Amniotic epithelial cell (primary cell): ENCODE measurements at regions not wholly inside any gene's neighbourhood (a gene's known extent, or its start where the extent isn't known, plus 50 kb on each side); places are given as distances from the start of the nearest gene placed in this dataset.
"Not testable (repeated sequence)": the region's sequence is repeated elsewhere in the genome, so short reads cannot be mapped to it uniquely, and the experiment has no call there.

Experiments
- DNase-seq: peaks from one replicate; pipeline ENCODE4 v3.0.0-alpha.2; 2010; ENCODE audit warnings: low read depth

DNA sequence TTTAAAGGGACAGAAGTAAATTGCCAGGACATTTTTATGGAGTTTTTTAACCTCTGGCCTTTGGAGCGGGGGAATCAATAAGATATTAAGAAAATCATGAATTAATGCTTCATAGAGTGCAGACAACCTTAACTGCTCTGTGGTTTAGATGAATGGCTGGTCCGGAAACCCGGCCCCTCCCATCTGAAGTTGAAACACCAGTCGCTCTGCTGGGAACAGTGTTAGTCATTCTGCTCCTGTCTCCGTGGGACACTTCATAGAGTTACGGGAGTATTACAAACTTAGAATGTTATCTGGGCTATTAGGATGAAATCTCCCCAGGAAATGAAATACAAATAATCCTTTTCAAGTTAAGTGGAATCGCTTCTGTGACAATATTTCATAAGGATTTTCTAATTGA is 110.1 kb upstream of the IRX2 start:
- no peak for DNase-seq

DNA sequence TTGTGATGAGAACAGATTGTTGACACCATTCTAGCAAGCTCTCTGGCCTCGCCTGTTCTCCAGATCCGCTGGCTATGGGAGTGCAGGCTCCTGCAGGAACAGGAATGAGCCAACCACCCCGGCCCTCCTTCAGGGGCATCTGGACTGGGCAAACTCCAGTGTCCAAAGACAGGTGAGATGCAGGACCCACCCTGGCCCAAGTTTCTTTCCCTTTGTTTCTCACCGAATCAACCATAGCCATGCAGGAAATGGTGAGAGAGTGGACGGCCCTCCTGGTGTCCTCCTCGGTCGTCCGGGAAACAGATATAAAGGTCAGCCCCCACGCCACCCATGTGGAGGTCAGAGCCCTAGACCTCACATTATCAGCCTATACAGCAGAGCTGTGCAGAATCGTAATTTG is 108.6 kb upstream of the IRX2 start:
- DNase-seq, result no peak

DNA sequence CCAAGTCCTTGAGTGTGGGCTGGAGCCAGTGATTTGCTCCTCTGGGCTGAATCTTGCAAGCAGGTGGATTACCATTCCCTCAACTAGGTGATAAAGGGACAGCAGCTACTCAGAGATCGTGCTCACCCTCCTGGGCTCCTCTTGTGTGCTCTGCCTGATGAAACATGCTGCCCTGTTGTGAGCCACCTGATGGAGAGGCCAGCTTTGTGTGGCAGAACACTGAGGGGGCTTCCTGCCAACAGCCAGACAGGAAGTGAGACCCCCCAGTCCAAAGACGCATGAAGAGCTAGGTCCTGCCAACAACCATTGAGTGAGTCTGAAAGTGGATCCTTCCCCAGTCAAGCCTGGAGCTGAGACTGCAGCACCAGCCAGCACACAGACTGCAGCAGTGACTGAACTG is 106.4 kb upstream of the IRX2 start:
- DNase-seq, result no peak

DNA sequence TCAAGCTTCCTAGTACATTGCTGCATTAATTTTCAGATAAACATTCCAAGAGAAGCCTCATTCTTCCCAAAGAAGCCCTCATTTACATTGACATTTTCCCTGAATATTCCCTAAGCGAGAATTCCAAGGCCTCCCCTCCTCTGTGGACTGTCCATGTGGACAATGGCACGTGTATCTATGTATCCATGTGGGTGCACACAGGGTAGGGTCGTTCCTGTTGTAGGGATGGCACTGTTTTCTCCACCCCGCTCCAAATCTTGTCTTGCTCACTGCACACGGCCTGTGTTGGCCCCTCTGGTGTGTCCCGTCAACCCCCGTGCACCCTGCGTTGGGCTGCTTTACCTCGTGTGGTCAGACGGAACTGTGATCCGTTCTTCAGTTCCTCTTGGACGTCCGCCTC is 104.7 kb upstream of the IRX2 start:
- DNase-seq, result no peak

DNA sequence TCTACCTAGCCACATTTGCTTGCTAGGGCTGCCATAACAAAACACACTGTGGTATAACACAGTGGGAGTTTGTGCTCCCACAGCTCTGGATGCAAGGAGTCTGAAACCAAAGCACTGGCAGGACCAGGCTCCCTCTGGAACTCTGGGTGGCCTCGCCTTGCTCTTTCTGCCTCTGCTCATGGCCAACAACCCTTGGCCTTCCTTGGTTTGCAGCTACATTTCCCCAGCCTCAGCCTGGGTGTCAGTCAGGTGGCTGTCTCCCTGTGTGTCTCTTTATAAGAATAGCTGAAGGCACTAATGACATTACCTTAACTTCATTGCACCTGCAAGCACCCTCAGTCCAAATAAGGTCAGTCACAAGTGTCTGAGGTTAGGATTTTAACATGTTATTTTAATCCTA is 101.0 kb upstream of the IRX2 start:
- no peak for DNase-seq

DNA sequence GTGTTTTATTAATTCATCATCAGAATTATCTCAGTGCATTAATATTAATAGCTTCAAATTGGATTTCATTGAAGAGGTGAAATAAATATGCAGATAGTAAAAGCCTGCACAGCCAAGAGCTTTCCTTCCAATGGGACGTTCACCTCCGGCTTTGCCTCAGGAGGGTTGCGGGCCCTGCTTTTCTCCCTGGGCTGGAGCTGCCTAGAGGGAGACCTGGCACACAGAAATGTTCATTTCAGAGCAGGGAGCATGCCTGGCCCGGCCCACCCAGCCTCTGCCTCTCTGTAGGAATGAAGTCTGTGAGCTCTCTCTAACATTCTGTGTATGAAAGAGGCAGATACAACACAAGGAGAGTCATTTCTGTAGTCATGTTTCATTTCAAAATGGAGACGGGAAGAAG is 100.4 kb upstream of the IRX2 start:
- no peak for DNase-seq

DNA sequence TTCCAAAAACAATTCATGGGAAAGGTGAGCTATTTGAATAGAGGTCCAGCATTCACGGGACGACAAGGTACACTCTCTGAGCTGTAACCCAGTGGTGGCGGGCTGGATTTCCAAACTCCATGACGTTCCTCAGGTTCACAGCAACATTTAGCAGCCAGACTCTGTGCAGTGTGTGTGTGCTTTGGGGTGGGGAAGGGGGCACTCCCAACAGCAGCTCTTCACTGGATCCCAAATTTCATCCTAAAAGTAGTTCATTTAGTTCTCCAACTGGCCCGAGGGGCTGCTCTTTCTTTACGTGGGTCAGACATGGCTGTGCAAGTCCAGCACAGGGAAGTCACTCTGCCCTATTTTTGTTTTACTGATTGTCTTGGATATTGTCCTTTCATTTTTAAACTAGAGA is 98.0 kb upstream of the IRX2 start:
- no peak for DNase-seq

DNA sequence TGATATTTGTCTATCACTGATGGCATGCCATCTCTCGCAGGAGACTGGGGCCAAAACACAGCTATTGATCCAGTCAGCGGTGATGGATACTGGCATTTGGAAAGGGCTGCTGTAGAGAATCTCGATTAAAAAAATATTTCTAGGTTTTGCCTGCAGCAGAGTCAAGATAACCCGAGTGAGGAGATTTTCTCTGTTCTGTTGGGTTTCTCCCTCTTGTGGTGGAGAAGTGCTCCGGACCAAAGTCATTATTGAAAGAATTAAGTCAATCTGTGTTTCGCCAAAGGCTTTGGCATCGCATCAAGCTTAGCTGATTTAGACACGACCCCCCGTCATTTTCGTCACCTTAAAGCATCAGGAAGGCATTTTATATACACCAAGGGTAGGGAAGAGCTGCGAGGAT is 97.1 kb upstream of the IRX2 start:
- no peak for DNase-seq

DNA sequence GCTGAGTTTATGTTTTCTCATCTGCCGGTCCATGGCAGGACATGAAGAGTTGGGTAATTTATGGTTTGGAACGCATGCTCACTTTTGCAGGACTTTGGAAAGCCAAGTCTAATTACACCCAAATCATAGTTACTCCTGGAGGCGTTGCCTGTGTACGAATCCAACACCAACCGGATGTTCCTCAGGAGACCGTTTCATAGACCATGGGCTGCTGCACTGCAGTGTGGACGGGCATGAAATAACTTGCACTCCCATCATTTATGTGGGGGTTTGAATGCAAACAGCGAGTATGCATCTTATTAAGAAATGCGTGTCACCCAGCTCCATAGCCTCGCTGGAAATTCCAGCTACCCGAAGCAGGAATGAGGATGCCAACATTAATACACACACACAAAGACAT is 96.1 kb upstream of the IRX2 start:
- no peak for DNase-seq

DNA sequence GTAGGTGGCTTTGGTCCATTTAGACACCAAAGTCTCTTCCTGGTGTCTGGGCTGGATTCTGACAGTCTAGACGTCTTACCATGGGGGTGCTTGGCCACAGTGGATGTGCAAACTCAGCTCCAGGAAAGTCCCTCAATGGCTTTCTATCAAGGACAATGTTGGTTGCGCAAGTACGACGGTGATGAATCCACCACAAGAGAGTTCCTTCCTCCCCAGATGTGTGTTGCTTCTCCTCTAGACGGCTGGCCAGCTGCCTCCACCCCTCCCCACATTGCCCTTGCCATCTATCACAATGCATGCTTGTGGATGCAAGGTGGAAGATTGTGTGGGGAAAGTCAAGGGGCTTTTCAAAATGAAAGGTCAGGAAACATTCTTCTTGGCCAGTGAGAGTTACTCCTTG is 89.7 kb upstream of the IRX2 start:
- no peak for DNase-seq

DNA sequence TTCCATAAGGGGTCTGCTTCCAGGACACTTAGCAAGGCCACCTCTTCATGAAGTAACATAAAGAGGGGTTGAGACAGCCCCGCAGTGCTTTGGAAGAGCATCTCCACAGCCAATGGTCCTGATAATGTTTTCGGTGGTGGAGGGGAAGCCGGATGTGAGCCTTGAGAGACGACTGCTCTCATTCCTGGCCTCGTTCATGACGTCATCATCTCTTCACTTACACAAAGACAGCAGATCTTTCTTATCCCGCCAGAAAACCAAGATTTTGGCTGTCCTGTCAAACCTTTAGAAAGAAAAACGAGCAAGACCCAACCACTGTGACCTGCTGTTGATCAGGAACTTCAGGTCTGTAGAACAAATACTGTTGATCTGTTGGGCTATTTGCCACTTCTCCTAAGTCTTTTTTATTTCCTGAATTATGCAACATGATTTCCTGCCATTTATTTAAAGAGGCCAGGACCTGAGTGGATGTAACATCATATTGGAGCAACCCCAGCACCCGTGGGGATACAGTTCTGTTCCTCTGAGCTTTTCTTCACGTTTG is 89.0 kb upstream of the IRX2 start:
- no peak for DNase-seq

DNA sequence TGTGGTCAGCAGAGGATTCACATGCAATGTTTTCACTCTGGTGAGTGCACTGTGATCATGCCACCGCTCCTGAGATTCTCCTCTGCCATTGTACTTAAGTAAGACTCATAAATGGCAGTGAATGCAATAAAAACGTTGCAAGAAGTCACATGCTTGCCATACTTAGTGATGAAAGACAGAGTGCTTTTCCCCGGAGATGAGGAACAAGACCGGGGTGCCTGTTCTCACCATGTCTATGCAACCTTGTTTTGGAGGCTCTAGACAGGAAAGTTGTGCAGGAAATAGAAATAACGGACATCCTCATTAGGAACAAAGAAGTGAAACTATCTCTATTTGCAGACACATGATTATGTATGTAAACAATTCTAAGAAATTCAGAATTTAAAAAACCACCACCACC is 84.7 kb upstream of the IRX2 start:
- DNase-seq, result no peak

DNA sequence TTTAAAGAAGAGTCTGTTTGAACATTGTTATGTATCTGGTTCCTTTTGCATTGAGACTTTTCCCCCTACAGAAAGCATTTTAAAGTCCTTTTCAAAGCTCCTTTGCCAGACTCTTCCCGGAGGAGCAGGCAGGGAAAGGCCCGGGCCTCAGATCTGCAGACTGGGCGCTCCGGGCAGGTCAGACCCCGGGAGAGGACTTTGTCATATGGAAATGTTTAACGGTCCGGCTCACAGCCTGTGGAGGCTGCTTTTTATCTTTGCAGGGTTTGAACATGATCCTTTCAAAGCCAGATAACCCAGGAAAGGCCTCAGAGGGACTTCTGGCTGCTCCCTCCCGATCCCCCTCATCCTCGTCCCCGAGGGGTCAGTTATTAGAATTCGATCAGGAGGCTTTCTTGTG is 82.1 kb upstream of the IRX2 start:
- no peak for DNase-seq

DNA sequence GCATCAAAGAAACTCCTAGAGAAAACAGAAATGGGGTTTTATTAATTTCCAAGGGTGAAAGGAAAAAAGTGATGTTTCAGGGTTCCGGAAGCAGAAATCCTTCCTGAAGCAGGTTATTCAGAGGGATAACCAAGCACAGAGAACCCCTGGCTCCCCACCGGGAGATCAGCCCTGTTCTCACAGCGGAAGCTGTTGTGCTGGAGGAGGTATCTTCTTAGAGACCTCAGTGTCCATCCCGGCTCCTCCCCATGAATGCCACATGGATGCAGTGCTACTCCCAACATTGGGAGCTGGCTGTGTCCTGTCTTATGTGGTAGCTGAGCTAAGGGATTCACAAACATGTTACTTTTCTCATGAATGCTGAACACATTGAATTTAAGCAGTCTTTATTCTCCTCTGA is 80.9 kb upstream of the IRX2 start:
- DNase-seq, result no peak

DNA sequence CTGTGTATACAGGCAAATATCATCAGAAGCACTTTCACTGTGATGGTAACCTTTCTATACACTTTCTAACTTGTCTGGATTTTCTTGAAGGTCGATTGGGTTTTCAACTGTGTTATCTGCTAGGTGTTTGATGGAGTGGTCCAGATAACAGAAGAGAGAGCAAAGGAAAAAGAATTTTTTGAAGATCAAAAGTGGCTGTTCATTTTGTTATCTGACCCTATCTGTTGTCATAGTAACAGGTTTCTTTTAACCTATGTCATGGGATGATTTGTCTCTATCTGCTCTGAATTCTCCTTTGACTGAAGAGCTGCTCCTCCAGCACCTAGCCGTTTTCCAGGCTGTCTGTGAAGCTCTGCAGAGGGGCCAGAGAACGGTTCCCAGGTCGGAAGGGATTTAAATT is 77.8 kb upstream of the IRX2 start:
- no peak for DNase-seq

DNA sequence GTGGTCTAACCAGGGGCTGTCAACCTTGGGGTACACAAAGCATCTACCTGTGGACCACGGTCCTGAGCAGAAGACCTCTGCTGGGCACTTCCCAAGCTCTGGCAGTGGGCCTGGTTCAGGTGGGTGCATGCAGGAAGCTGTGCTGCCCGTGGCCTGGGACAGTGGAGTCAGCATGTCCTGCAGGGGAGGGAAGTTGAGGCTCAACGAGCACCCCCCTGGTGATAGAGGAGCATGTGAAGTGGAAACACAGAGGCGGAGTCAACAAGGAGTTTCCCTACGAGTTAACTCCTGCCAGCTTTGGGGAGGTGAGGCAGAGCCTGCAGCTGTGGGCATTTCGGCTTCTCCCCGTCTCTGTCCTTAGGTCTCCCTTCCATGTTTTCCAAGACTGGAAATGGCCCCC is 67.5 kb upstream of the IRX2 start:
- DNase-seq, result no peak

DNA sequence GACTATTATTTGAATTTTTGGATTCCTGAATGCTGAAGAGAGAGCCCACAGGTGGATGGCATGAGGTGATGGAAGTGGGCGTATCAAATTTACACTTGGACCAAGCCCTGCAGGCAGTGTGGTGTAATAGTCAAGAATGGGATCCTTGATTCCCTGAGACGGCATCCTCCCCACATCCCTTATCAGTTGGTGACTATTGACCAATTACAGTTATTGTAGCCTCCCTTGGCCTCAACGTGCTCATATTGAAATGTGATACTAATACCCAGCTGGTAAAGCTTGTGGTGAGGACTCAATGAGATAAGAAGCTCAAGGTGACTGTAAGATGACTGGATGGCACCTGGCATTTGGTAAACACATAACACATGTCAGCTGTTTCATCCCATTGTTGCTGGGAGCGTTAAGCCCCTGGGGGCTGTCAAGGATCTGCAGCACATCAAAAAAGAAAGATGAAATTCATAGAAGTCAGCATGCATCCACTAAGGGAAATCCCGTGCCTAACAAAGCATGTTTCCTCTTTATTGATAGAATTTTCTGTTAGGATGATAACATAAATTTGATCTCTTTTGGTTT is 65.6 kb upstream of the IRX2 start:
- no peak for DNase-seq

DNA sequence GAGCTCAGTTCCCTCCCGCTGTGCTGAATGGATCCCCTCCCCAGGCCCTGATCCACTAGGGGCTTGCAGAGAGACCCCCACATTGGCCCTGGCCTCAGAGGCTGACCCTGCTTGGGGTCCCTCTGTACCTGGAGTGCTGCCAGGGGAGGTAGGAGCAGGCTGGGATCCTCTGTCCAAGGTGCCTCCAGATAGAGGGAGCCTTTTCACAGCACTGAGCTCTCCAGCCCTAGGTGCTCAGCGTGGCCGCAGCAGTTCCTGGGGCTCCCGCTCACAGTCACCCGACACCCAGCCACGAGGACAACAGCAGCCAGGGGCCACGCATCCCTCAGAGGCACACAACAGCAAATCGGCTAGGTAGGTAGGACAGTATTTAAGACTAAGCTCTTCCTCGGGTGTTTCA is 62.2 kb upstream of the IRX2 start:
- DNase-seq, result no peak

DNA sequence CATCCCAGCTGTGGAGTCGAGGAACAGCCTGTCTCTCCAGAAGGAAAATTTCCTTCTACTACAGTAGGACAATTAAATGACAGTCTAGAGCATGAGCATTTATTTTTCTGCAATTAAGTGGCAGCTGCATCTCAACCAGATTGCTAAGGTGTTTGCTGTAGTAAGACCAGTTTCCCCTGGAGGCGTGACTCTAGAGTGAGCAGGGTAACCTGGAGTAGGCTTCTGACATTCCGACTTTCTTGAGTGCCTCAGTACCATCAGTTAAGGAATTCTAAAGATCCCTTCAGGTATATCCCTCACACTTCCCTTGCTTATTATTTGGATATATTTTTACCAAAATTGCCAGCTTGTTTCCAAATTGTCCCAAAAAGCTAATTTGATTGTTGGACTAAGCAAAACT is 59.2 kb upstream of the IRX2 start:
- DNase-seq, result no peak

DNA sequence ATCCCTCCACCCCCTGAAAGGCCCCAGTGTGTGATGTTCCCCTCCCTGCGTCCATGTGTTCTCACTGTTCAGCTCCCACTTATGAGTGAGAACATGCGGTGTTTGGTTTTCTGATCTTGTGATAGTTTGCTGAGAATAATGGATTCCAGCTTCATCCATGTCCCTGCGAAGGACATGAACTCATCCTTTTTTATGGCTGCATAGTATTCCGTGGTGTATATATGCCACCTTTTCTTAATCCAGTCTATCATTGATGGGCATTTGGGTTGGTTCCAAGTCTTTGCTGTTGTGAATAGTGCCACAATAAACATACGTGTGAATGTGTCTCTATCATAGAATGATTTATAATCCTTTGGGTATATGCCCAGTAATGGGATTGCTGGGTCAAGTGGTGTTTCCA is 55.8 kb upstream of the IRX2 start:
- DNase-seq, result not testable (repeated sequence)

DNA sequence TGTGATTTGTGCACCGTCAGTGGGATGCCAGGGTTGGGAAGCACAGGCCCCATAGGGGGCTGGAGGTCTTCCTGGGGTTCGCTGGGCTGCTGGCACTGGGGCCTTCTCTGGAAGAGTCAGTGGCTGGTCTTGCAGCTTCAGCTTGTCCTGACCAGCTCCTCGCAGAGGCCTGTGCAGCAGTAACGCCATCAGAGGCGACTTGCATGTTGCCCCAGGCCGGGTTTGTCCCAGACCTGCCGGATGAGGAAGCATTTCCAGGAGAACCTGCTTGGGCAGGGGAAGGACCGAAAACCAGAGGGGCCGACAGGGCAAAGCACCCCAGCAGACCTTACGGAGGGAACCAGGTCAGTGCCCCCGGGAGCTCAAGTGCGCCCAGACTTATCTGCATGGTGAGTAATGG is 54.7 kb upstream of the IRX2 start:
- DNase-seq, result no peak

DNA sequence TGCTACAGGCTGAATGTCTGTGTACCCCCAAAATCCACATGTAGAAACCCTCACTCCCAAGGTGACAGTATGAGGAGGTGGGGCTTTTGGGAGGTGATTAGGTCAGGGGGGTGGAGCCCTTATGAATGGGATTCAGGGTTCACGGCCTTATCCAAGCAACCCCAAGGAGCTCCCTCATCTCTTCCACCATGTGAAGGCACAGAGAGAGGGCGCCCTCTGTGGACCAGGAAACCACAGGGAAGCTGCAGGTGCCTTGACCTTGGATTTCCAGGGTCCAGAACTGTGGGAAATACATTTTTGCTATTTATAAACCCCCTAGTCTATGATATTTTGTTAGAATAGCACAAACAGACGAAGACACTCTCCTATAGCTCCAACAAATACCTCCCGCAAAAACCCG is 53.6 kb upstream of the IRX2 start:
- no peak for DNase-seq

DNA sequence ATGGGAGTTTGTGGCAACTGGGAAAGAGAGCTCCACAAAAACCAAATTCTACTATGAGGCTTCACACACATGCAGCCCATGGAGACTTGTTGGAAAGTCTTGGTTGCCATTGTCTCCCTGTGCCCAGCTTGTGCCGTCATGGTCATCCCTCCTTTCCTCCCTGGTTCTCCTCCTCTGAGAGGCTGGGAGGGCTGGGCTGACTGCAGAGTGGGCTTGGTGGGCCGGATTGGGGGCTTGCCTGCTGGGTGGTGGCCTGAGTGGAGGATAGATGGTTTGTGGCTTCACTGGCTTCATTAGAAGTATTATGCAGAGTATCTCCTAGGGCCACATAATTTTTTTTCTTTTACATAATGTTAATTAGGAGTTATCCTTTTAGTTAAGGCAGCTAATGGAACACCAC is 52.3 kb upstream of the IRX2 start:
- no peak for DNase-seq

DNA sequence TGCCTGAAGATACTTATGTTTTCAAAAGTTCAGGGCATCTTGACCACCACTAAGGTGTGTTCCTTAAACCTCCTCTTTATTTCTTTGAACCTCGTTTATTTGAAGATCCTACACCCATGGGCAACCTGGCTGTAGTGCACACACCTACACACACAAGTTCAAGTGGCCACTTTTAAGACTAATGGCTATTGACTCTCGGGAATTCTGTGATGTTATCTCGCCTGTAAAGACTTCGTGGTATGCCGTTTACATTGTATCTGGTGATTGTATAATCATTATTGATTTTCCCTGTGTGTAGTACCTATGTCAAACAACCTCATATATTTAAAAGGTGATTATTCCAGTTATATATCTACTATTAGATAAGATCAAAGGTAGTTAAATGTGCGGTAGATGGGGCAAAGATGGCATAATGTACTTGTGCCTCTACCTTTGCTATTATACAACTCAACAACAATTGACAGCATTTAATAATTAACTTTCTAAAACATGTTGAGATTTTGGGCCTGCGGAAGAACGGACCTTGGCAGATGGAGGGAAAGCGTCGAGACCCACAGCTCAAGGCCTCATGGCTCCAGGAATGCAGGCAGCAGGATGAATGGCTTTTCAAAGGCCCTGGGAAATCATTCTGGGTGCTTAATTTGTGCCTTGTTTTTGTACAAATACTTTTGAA is 51.4 kb upstream of the IRX2 start:
- no peak for DNase-seq
